ENCODE measurements at regions not wholly inside any gene's neighbourhood (a gene's known extent, or its start where the extent isn't known, plus 50 kb on each side); places are given as distances from the start of the nearest gene placed in this dataset.

GRCh38 chr10:50993771-50994251, 80.5 kb upstream of the PRKG1 start:
- no peak overlapping the region for H3K9ac ChIP-seq (ENCODE audit: extremely low read depth, insufficient read length, low read length)
- peaks cover 18% of the 10 kb centered on the region; the same call in 1 of the 2 replicates for H3K27me3 ChIP-seq (ENCODE audit: insufficient read depth, low read length)
- H2AK5ac ChIP-seq (ENCODE audit: insufficient read length, low read length): no peak overlapping the region
- H3T11ph ChIP-seq (ENCODE audit: low read length): no peak overlapping the region
- H4K20me1 ChIP-seq (ENCODE audit: control insufficient read depth, insufficient read depth, insufficient read length): no peaks in the 10 kb centered on the region
- no peak overlapping the region for H3K27ac Mint-ChIP-seq
- H3K4me3 Mint-ChIP-seq: peak overlapping the region in 1 of 2 experiments; percentile 28; a peak in 1 of 5 replicates
- no peak overlapping the region for H4K8ac ChIP-seq (replicated peaks; ENCODE audit: insufficient read length, low read depth, low read length)
- DNase-seq: no peak
- peaks cover 17% of the 10 kb centered on the region for H3K23me2 ChIP-seq (ENCODE audit: insufficient read length, low read depth, low read length, poor library complexity, severe bottlenecking)
- H3K27ac ChIP-seq (ENCODE audit: insufficient read length, low read depth, low read length): no peak overlapping the region
- no peak overlapping the region for H4K5ac ChIP-seq (ENCODE audit: insufficient read length, low read depth, low read length)
- WGBS (ENCODE audit: extremely low coverage, insufficient read length, low lambda C conversion rate): no CpG with 5 or more reads among the region's 3 CpGs
- no peaks in the 10 kb centered on the region for H3K9me3 Mint-ChIP-seq
- no peak overlapping the region for H2BK20ac ChIP-seq (ENCODE audit: low read depth, low read length, poor library complexity, severe bottlenecking)
- no peaks in the 10 kb centered on the region for H3K36me3 Mint-ChIP-seq (ENCODE audit: insufficient read depth in 1 of 3, low read depth in 3 of 3)
- no peak overlapping the region for H3K18ac ChIP-seq (ENCODE audit: insufficient read length, low read depth, low read length)
- TF ChIP-seq CTCF (conservative IDR thresholded peaks at IDR 0.05): no peak
- no peak overlapping the region for H3K23ac ChIP-seq (ENCODE audit: insufficient read length, low read depth, low read length)
- peaks cover 52% of the 10 kb centered on the region for H3K27me3 Mint-ChIP-seq (ENCODE audit: low read depth)
- no peak overlapping the region for H2BK12ac ChIP-seq (ENCODE audit: insufficient read length, low read depth, low read length)
- no peak overlapping the region for H2AFZ ChIP-seq (ENCODE audit: low read length)
- H2BK5ac ChIP-seq (ENCODE audit: insufficient read length, low read length): no peak overlapping the region
- H3K4ac ChIP-seq (ENCODE audit: low read depth, low read length): no peak overlapping the region
- H3K4me1 ChIP-seq (ENCODE audit: insufficient read depth, low read length): peaks cover 2% of the 10 kb centered on the region; the same call in 1 of the 2 replicates
- H3K56ac ChIP-seq (ENCODE audit: insufficient read length, low read depth, low read length): no peak overlapping the region
- no peaks in the 10 kb centered on the region for H3K79me1 ChIP-seq (ENCODE audit: insufficient read depth, low read depth, low read length, poor library complexity, severe bottlenecking)
- H3K4me2 ChIP-seq (ENCODE audit: insufficient read depth, insufficient read length, low read length): no peak overlapping the region
- no peak overlapping the region for H3K14ac ChIP-seq (ENCODE audit: insufficient read depth, low read length)
- peaks cover 8 to 16% of the 10 kb centered on the region in 2 experiments for H3K4me1 Mint-ChIP-seq
- no peaks in the 10 kb centered on the region for H3K79me2 ChIP-seq (ENCODE audit: insufficient read depth, low read length)
- H4K91ac ChIP-seq (ENCODE audit: insufficient read length, low read depth, low read length): no peak overlapping the region
- H2BK15ac ChIP-seq (ENCODE audit: low read depth, low read length): no peak overlapping the region
- H2BK120ac ChIP-seq (ENCODE audit: low read depth, low read length, poor library complexity, severe bottlenecking): no peak overlapping the region
- H3K9me3 ChIP-seq (ENCODE audit: control insufficient read depth, low read depth, low read length): no peaks in the 10 kb centered on the region

Data from H9 (cell line).